MM.1S (cell line): ENCODE measurements at regions not wholly inside any gene's neighbourhood (a gene's known extent, or its start where the extent isn't known, plus 50 kb on each side); places are given as distances from the start of the nearest gene placed in this dataset.

ENCODE experiments used
- DNase-seq: peaks from one replicate; pipeline ENCODE4 v3.0.0-alpha.2; 2015
- H2AFZ ChIP-seq: fragments of 300-600 bp; sonication (generic); 2 replicates; pipeline ENCODE4 v1.6.0; 2016; ENCODE audit warnings: antibody characterized with exemption, low read length
- H3F3A ChIP-seq: fragments of 300-600 bp; sonication (generic); 2 replicates; pipeline ENCODE4 v1.6.1; 2016; ENCODE audit warnings: mild to moderate bottlenecking, antibody characterized with exemption, low read length, moderate library complexity, mixed read lengths; ENCODE audit not compliant: insufficient read depth
- H3K27ac ChIP-seq: fragments of 300-600 bp; sonication (generic); 2 replicates; pipeline ENCODE4 v1.5.1; 2016; ENCODE audit warnings: mild to moderate bottlenecking, low read length
- H3K27me3 ChIP-seq: fragments of 300-600 bp; sonication (generic); replicated peaks from 2 replicates; pipeline ENCODE4 v1.6.0; 2016; ENCODE audit warnings: low read length; ENCODE audit not compliant: insufficient read depth
- H3K36me3 ChIP-seq: fragments of 300-600 bp; sonication (generic); replicated peaks from 2 replicates; pipeline ENCODE4 v1.6.1; 2016; ENCODE audit warnings: mild to moderate bottlenecking, low read length, mixed read lengths; ENCODE audit not compliant: insufficient read depth
- H3K4me1 ChIP-seq: fragments of 300-600 bp; sonication (generic); 2 replicates; pipeline ENCODE4 v1.6.1; 2016; ENCODE audit warnings: low read length, mixed read lengths
- H3K4me2 ChIP-seq: fragments of 300-600 bp; sonication (generic); 2 replicates; pipeline ENCODE4 v1.6.0; 2016; ENCODE audit warnings: low read depth, low read length
- H3K4me3 ChIP-seq: fragments of 300-600 bp; sonication (generic); 2 replicates; pipeline ENCODE4 v1.5.1; 2016; ENCODE audit warnings: low read length, mixed read lengths
- H3K79me2 ChIP-seq: fragments of 300-600 bp; sonication (generic); 2 replicates; pipeline ENCODE4 v1.6.1; 2016; ENCODE audit warnings: mixed run types, low read length, mixed read lengths
- H3K9ac ChIP-seq: fragments of 300-600 bp; sonication (generic); 2 replicates; pipeline ENCODE4 v1.6.1; 2016; ENCODE audit warnings: low read length, mixed read lengths
- H3K9me2 ChIP-seq: fragments of 300-600 bp; sonication (generic); replicated peaks from 2 replicates; pipeline ENCODE4 v1.6.1; 2016; ENCODE audit warnings: mild to moderate bottlenecking, low read length, mixed read lengths; ENCODE audit not compliant: insufficient read depth
- H3K9me3 ChIP-seq: fragments of 300-600 bp; sonication (generic); replicated peaks from 2 replicates; pipeline ENCODE4 v1.6.1; 2016; ENCODE audit warnings: mild to moderate bottlenecking, low read length, mixed read lengths; ENCODE audit not compliant: insufficient read depth
- H4K20me1 ChIP-seq: fragments of 300-600 bp; sonication (generic); 2 replicates; pipeline ENCODE4 v1.6.1; 2016; ENCODE audit warnings: mild to moderate bottlenecking, low read length, moderate library complexity, mixed read lengths; ENCODE audit not compliant: insufficient read depth
- CTCF ChIP-seq: fragments of 300-600 bp; sonication (generic); IDR thresholded peaks from 2 replicates; pipeline ENCODE4 v1.5.1; 2016; ENCODE audit warnings: antibody characterized with exemption, low read length, mixed read lengths
- EZH2 ChIP-seq: fragments of 300-600 bp; sonication (generic); optimal IDR thresholded peaks from 2 replicates; pipeline ENCODE3; 2017; ENCODE audit warnings: low read depth, mild to moderate bottlenecking, antibody characterized with exemption, low read length, mixed read lengths
- EZH2phosphoT487 ChIP-seq: fragments of 300-600 bp; sonication (generic); IDR thresholded peaks from 2 replicates; pipeline ENCODE4 v1.6.1; 2018; ENCODE audit warnings: antibody characterized with exemption, low read length

- Histone ChIP-seq H3K27ac (no peak overlapping the region), H3K9me2 (no peaks in the 10 kb centered on the region), H3K79me2 (no peaks in the 10 kb centered on the region), H3K4me1 (no peaks in the 10 kb centered on the region), H3K4me2 (no peak overlapping the region), H2AFZ (no peak overlapping the region), H3K9ac (no peak overlapping the region), H3K9me3 (no peaks in the 10 kb centered on the region), H3F3A (no peaks in the 10 kb centered on the region), H4K20me1 (no peaks in the 10 kb centered on the region), H3K27me3 (no peaks in the 10 kb centered on the region), H3K4me3 (no peak overlapping the region), H3K36me3 (no peaks in the 10 kb centered on the region)
- DNase-seq, result no peak
- TF ChIP-seq EZH2phosphoT487 (no peak), CTCF (no peak), EZH2 (no peak)
These were observed 704.4 kb upstream of the CDH9 start for GRCh38 chr5:27742805-27743204.

GRCh38 chr5:27734838-27735237, 696.5 kb upstream of the CDH9 start:
- Histone ChIP-seq H3K9ac (no peak overlapping the region), H3K27me3 (no peaks in the 10 kb centered on the region), H3K36me3 (no peaks in the 10 kb centered on the region), H2AFZ (no peak overlapping the region), H3K4me1 (no peaks in the 10 kb centered on the region), H4K20me1 (no peaks in the 10 kb centered on the region), H3F3A (no peaks in the 10 kb centered on the region), H3K4me3 (no peak overlapping the region), H3K27ac (no peak overlapping the region), H3K4me2 (no peak overlapping the region), H3K9me2 (no peaks in the 10 kb centered on the region), H3K79me2 (no peaks in the 10 kb centered on the region), H3K9me3 (no peaks in the 10 kb centered on the region)
- TF ChIP-seq EZH2phosphoT487, result no peak
- DNase-seq, result no peak

- TF ChIP-seq CTCF, result no peak
- no peak for TF ChIP-seq EZH2phosphoT487
- TF ChIP-seq EZH2, result no peak
- Histone ChIP-seq H3F3A (no peaks in the 10 kb centered on the region), H3K9ac (no peak overlapping the region), H3K27ac (no peak overlapping the region), H3K4me2 (no peak overlapping the region), H4K20me1 (no peaks in the 10 kb centered on the region), H3K36me3 (no peaks in the 10 kb centered on the region), H3K4me3 (no peak overlapping the region), H2AFZ (no peak overlapping the region), H3K9me3 (no peaks in the 10 kb centered on the region), H3K79me2 (no peaks in the 10 kb centered on the region), H3K9me2 (no peaks in the 10 kb centered on the region), H3K4me1 (no peaks in the 10 kb centered on the region), H3K27me3 (no peaks in the 10 kb centered on the region)
- DNase-seq, result no peak
These were observed 694.9 kb upstream of the CDH9 start for GRCh38 chr5:27733237-27733636.

GRCh38 chr5:27727254-27727653, 688.9 kb upstream of the CDH9 start:
- no peaks in the 10 kb centered on the region for H4K20me1 ChIP-seq
- no peaks in the 10 kb centered on the region for H3K79me2 ChIP-seq
- no peaks in the 10 kb centered on the region for H3K27me3 ChIP-seq
- no peak overlapping the region for H3K9ac ChIP-seq
- H3K4me1 ChIP-seq, result no peaks in the 10 kb centered on the region
- no peak overlapping the region for H3K27ac ChIP-seq
- no peaks in the 10 kb centered on the region for H3F3A ChIP-seq
- H3K4me3 ChIP-seq, result no peak overlapping the region
- no peaks in the 10 kb centered on the region for H3K36me3 ChIP-seq
- no peak overlapping the region for H3K4me2 ChIP-seq
- H3K9me3 ChIP-seq, result no peaks in the 10 kb centered on the region
- H2AFZ ChIP-seq, result no peak overlapping the region
- no peak for DNase-seq
- H3K9me2 ChIP-seq, result no peaks in the 10 kb centered on the region
- TF ChIP-seq EZH2, result no peak
- TF ChIP-seq EZH2phosphoT487, result no peak
- no peak for TF ChIP-seq CTCF
